ENCODE measurements at regions not wholly inside any gene's neighbourhood (a gene's known extent, or its start where the extent isn't known, plus 50 kb on each side); places are given as distances from the start of the nearest gene placed in this dataset.

GRCh38 chr16:61413021-61413420 is 623.2 kb downstream of the CDH8 start:
- Histone ChIP-seq H3K9ac (ENCODE audit: insufficient read depth in 1 of 2, low read depth in 2 of 2, low read length in 2 of 2) (no peak overlapping the region), H3K9me1 (ENCODE audit: control insufficient read depth, insufficient read depth, low read length) (no peaks in the 10 kb centered on the region), H3K4me3 (no peak overlapping the region), H3K4me2 (ENCODE audit: insufficient read depth, low read length) (no peak overlapping the region), H3K4me1 (replicated peaks in 1 of 2; ENCODE audit: control insufficient read depth in 2 of 2, insufficient read depth in 2 of 2, low read length in 2 of 2) (no peaks in the 10 kb centered on the region), H3K36me3 (ENCODE audit: control insufficient read depth, insufficient read depth, low read length) (no peaks in the 10 kb centered on the region), H4K20me1 (replicated peaks; ENCODE audit: control insufficient read depth, insufficient read depth, low read length) (no peaks in the 10 kb centered on the region), H3K27ac (ENCODE audit: extremely low read depth, low read depth, low read length) (no peak overlapping the region), H2AFZ (ENCODE audit: low read depth, low read length) (no peak overlapping the region), H3K79me2 (ENCODE audit: control insufficient read depth, insufficient read depth, low read length) (no peaks in the 10 kb centered on the region), H3K9me3 (replicated peaks; ENCODE audit: control insufficient read depth, insufficient read depth, low read depth, low read length) (no peaks in the 10 kb centered on the region), H3K27me3 (ENCODE audit: control insufficient read depth in 2 of 2, insufficient read depth in 2 of 2, low read length in 2 of 2) (no peaks in the 10 kb centered on the region)
- ChIA-PET CTCF (ENCODE audit: low intra/inter-chr PET ratio) (no interaction called here), POLR2A (no interaction called here)
- 0% methylated on average over 5 of the region's 5 CpGs for WGBS (ENCODE audit: insufficient coverage, low coverage, missing lambda C conversion rate)
- FAIRE-seq = no peak
- no peak for TF ChIP-seq ARID2 (IDR thresholded peaks at IDR 0.05)
- in situ Hi-C loops (cut with MboI) = no loop called here
- no TSS peak for BruUV-seq (replicated peaks)
- DNase-seq (ENCODE audit: extremely low read depth in 1 of 4, low spot score in 3 of 4) = no peak
- ATAC-seq = no peak
- intact Hi-C loops (cut with micrococcal nuclease) = no loop called here

- intact Hi-C loops (cut with micrococcal nuclease) = no loop called here
- Histone ChIP-seq H3K36me3 (ENCODE audit: control insufficient read depth, insufficient read depth, low read length) (no peaks in the 10 kb centered on the region), H3K79me2 (ENCODE audit: control insufficient read depth, insufficient read depth, low read length) (no peaks in the 10 kb centered on the region), H3K9ac (ENCODE audit: insufficient read depth in 1 of 2, low read depth in 2 of 2, low read length in 2 of 2) (no peak overlapping the region), H3K9me1 (ENCODE audit: control insufficient read depth, insufficient read depth, low read length) (no peaks in the 10 kb centered on the region), H4K20me1 (replicated peaks; ENCODE audit: control insufficient read depth, insufficient read depth, low read length) (no peaks in the 10 kb centered on the region), H3K9me3 (replicated peaks; ENCODE audit: control insufficient read depth, insufficient read depth, low read depth, low read length) (no peaks in the 10 kb centered on the region), H3K4me1 (replicated peaks in 1 of 2; ENCODE audit: control insufficient read depth in 2 of 2, insufficient read depth in 2 of 2, low read length in 2 of 2) (no peaks in the 10 kb centered on the region), H3K27ac (ENCODE audit: extremely low read depth, low read depth, low read length) (no peak overlapping the region), H3K27me3 (ENCODE audit: control insufficient read depth in 2 of 2, insufficient read depth in 2 of 2, low read length in 2 of 2) (no peaks in the 10 kb centered on the region), H2AFZ (ENCODE audit: low read depth, low read length) (no peak overlapping the region), H3K4me3 (no peak overlapping the region), H3K4me2 (ENCODE audit: insufficient read depth, low read length) (no peak overlapping the region)
- no peak for ATAC-seq
- no peak for FAIRE-seq
- DNase-seq (ENCODE audit: extremely low read depth in 1 of 4, low spot score in 3 of 4) = no peak
- in situ Hi-C loops (cut with MboI) = no loop called here
- BruUV-seq (replicated peaks) = no TSS peak
- WGBS (ENCODE audit: insufficient coverage, low coverage, missing lambda C conversion rate) = 2% methylated on average over 4 of the region's 4 CpGs
- ChIA-PET POLR2A (no interaction called here), CTCF (ENCODE audit: low intra/inter-chr PET ratio) (no interaction called here)
- TF ChIP-seq SNIP1 (IDR thresholded peaks at IDR 0.05; ENCODE audit: low read depth) = no peak
- no peak for TF ChIP-seq CEBPZ (IDR thresholded peaks at IDR 0.05; ENCODE audit: borderline replicate concordance, low read depth, low read length)
- TF ChIP-seq USF1 (CRISPR knock-in tag; IDR thresholded peaks at IDR 0.05) = no peak
- TF ChIP-seq MBD2 (IDR thresholded peaks at IDR 0.05; ENCODE audit: borderline replicate concordance, low read depth) = no peak
- no peak for TF ChIP-seq ZNF143 (CRISPR knock-in tag; IDR thresholded peaks at IDR 0.05)
- TF ChIP-seq GATAD2A (IDR thresholded peaks at IDR 0.05) = no peak
- no peak for TF ChIP-seq TEAD1 (CRISPR knock-in tag; IDR thresholded peaks at IDR 0.05)
- TF ChIP-seq GMEB1 (CRISPR knock-in tag; IDR thresholded peaks at IDR 0.05) = no peak
- no peak for TF ChIP-seq TCFL5 (CRISPR knock-in tag; conservative IDR thresholded peaks at IDR 0.05)
- TF ChIP-seq SAFB2 (IDR thresholded peaks at IDR 0.05; ENCODE audit: borderline replicate concordance, low read depth, low read length, severe bottlenecking) = no peak
- TF ChIP-seq MTA3 (IDR thresholded peaks at IDR 0.05; ENCODE audit: borderline replicate concordance) = no peak
- TF ChIP-seq ZNF212 (CRISPR knock-in tag; IDR thresholded peaks at IDR 0.05) = no peak
Measured at GRCh38 chr16:61412562-61412961, 623.7 kb downstream of the CDH8 start.
